SK-N-MC (cell line): ENCODE measurements at regions not wholly inside any gene's neighbourhood (a gene's known extent, or its start where the extent isn't known, plus 50 kb on each side); places are given as distances from the start of the nearest gene placed in this dataset.

Experiments used
- EZH2 ChIP-seq: fragments of 200-600 bp; sonication (generic); IDR thresholded peaks from one replicate; pipeline ENCODE4 v1.6.1; 2017; ENCODE audit warnings: antibody characterized with exemption
- POLR2AphosphoS5 ChIP-seq: IDR thresholded peaks from 2 replicates; pipeline ENCODE4 v1.6.1; 2012; ENCODE audit warnings: mild to moderate bottlenecking, low read depth, low read length, borderline replicate concordance

DNA sequence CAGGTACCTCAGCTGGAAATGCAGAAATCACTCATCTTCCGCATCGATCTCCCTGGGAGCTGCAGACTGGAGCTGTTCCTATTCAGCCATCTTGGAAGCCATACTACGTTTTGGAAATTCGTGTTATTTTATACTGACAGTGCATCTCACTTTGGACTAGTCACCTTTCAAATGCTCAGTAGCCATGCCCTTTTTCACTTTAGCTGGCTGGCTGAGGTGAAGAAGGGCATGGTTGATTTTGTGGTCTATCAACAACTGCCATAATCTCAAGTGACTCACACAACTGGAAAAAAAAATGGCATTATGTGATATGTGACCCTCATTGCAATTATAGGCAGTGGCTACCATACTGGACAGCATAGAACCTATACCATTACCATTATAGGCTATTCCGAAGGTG, 100.5 kb downstream of the CCDC71L start:
- TF ChIP-seq EZH2, result no peak
- TF ChIP-seq POLR2AphosphoS5, result no peak
